ENCODE measurements at regions not wholly inside any gene's neighbourhood (a gene's known extent, or its start where the extent isn't known, plus 50 kb on each side); places are given as distances from the start of the nearest gene placed in this dataset.

GRCh38 chr5:124648902-124649467 lies 97.5 kb downstream of the ZNF608 start:
- TF ChIP-seq, protein P1, sequence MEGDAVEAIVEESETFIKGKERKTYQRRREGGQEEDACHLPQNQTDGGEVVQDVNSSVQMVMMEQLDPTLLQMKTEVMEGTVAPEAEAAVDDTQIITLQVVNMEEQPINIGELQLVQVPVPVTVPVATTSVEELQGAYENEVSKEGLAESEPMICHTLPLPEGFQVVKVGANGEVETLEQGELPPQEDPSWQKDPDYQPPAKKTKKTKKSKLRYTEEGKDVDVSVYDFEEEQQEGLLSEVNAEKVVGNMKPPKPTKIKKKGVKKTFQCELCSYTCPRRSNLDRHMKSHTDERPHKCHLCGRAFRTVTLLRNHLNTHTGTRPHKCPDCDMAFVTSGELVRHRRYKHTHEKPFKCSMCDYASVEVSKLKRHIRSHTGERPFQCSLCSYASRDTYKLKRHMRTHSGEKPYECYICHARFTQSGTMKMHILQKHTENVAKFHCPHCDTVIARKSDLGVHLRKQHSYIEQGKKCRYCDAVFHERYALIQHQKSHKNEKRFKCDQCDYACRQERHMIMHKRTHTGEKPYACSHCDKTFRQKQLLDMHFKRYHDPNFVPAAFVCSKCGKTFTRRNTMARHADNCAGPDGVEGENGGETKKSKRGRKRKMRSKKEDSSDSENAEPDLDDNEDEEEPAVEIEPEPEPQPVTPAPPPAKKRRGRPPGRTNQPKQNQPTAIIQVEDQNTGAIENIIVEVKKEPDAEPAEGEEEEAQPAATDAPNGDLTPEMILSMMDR (IDR thresholded peaks at IDR 0.05): no peak
- TF ChIP-seq POLR2A (IDR thresholded peaks at IDR 0.05) (no peak), POLR2AphosphoS5 (IDR thresholded peaks at IDR 0.05) (no peak)
